Stimulated activated naive CD8-positive, alpha-beta T cell treated with anti-CD3 and anti-CD28 coated beads, Interleukin-15, Interleukin-2, amounts not matched to agents 100 ng/mL and 50 ng/mL, for 24 hours (primary cell): ENCODE measurements at regions not wholly inside any gene's neighbourhood (a gene's known extent, or its start where the extent isn't known, plus 50 kb on each side); places are given as distances from the start of the nearest gene placed in this dataset.

Source experiments
- H3K27ac Mint-ChIP-seq: one replicate; pipeline ENCODE4 v1.8.0; 2021; ENCODE audit warnings: mild to moderate bottlenecking, mixed read lengths
- H3K27me3 Mint-ChIP-seq: one replicate; pipeline ENCODE4 v1.8.0; 2021; ENCODE audit warnings: mixed read lengths
- H3K36me3 Mint-ChIP-seq: one replicate; pipeline ENCODE4 v1.8.0; 2021; ENCODE audit warnings: low read depth, mixed read lengths
- H3K4me1 Mint-ChIP-seq: one replicate; pipeline ENCODE4 v1.8.0; 2021; ENCODE audit warnings: low read depth, mixed read lengths
- H3K4me3 Mint-ChIP-seq: one replicate; pipeline ENCODE4 v1.8.0; 2021; ENCODE audit warnings: mild to moderate bottlenecking, mixed read lengths
- H3K9me3 Mint-ChIP-seq: one replicate; pipeline ENCODE4 v1.8.0; 2021; ENCODE audit warnings: mixed read lengths

DNA sequence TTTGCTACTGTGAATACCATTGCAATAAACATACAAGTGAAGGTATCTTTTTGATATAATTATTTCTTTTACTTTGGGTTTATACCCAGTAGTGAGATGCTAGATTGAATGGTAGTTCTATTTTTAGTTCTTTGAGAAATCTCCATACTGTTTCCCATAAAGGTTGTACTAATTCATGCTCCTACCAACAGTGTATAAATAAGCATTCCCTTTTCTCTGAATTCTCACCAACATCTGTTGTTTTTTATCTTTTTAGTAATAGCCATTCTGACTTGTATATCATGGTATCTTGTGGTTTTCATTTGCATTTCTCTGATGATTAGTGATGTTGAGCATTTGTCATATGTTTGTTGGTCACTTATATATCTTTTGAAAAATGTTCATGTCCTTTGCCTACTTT is 183.6 kb upstream of the LRFN2 start:
- H3K27ac Mint-ChIP-seq: no peak overlapping the region
- peaks cover 14% of the 10 kb centered on the region for H3K27me3 Mint-ChIP-seq

DNA sequence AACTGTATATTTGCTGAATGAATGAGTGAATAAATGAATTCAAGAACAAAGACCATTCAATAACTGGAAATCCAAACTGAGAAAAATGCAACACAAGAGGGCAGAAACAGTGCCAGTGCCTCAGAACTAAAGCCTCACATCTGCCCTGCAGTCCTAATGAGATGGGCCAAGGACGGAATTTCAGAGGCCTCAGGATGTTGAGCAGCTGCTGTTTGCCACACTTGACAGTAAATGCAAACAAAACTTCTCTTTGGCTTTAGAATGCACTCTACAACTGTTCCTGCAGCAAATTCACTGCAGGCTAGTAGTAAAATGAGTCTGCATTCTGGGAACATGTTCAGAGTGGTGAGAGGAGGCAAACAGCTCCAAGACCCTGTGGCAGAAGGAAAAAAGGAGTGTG is 177.6 kb upstream of the LRFN2 start:
- H3K27ac Mint-ChIP-seq: no peak overlapping the region
- no peak overlapping the region for H3K4me3 Mint-ChIP-seq
- no peaks in the 10 kb centered on the region for H3K4me1 Mint-ChIP-seq
- peaks cover 8% of the 10 kb centered on the region for H3K27me3 Mint-ChIP-seq
- H3K9me3 Mint-ChIP-seq: no peaks in the 10 kb centered on the region
- H3K36me3 Mint-ChIP-seq: no peaks in the 10 kb centered on the region

More for the DNA sequence above, 183.6 kb upstream of the LRFN2 start:
- no peaks in the 10 kb centered on the region for H3K36me3 Mint-ChIP-seq
- H3K4me3 Mint-ChIP-seq: no peak overlapping the region
- H3K9me3 Mint-ChIP-seq: peaks cover 3% of the 10 kb centered on the region
- H3K4me1 Mint-ChIP-seq: no peaks in the 10 kb centered on the region

DNA sequence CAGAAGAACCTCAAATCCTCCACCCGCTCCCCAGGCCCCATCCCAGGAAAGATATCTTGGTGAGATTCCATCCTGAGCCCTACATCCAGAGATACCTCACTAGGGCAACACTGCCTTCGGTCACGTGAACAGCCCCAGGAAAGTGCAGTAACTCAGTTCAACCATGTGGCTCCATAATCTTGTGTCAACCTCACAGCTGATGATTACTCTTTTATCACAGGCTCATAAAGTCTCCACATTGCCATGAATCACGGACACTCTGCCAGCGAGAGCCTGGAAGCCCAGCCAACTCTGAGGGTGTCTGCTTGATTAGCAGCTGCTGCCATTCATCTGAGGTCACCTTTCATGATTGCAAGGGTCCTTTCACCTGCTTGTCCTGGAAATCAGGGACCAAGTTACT is 175.8 kb upstream of the LRFN2 start:
- H3K4me1 Mint-ChIP-seq: no peaks in the 10 kb centered on the region
- no peak overlapping the region for H3K27ac Mint-ChIP-seq
- H3K9me3 Mint-ChIP-seq: no peaks in the 10 kb centered on the region
- no peak overlapping the region for H3K4me3 Mint-ChIP-seq
- no peaks in the 10 kb centered on the region for H3K36me3 Mint-ChIP-seq
- H3K27me3 Mint-ChIP-seq: peaks cover 7% of the 10 kb centered on the region

DNA sequence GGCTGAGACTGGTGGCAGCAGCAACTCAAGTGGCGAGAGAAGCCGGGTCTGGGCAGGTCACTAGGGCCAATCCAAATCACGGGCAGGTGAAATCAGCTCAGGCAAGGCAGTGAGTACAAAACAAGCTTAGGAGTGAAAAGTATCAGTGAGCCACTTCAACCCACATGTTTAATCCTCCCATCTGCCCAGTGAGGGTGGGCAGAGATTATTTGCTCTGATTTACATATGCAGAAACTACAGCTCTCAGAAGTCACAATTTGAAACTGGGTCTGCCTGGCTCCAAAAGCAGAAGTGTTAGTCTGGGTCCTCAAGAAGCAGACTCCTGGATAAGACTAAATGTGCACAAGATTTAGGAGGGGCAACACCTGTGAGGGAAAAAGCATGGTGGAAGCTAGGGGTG is 173.7 kb upstream of the LRFN2 start:
- Mint-ChIP-seq H3K27ac (no peak overlapping the region), H3K36me3 (no peaks in the 10 kb centered on the region), H3K27me3 (peaks cover 24% of the 10 kb centered on the region), H3K4me3 (no peak overlapping the region), H3K4me1 (no peaks in the 10 kb centered on the region), H3K9me3 (no peaks in the 10 kb centered on the region)

DNA sequence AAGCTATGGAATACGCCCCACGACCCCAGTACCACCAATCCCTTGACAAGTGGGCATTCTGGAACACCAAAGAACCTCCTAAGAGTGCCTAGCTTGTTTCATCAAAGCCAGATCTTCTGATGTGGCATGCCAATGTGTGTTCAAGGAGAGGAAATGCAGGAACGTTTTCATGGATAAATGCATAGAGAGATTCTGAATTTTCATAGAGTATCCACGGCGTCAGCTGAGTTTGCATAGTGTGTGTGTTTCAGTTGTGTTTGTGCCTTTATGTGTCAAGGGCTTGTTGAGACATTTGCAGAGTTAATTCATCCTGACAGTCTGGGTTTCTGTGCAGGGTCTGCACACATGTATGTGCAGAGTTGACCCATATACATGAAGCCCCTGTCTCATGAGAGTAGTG is 172.7 kb upstream of the LRFN2 start:
- Mint-ChIP-seq H3K9me3 (no peaks in the 10 kb centered on the region), H3K4me3 (no peak overlapping the region)

DNA sequence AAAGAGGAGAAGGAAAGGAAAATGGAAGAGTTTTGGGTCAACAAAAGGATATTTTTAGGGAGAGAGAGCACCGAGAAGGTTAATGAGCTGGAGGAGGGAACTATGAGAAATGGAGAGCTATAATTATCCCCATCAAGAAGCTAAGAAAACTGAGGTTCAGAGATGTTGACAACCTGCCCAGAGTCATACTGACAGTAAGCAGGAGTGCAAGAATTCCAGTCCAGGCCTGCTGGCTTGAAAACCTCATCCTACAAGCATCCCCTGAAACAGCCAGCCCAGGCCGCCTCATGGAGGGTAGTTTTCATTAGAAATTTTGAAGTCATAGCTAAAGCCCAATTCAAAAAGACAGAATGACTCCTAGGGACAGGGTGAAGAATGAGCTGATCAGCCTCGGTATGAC is 172.1 kb upstream of the LRFN2 start:
- no peak overlapping the region for H3K4me3 Mint-ChIP-seq
- peaks cover 4% of the 10 kb centered on the region for H3K4me1 Mint-ChIP-seq
- no peaks in the 10 kb centered on the region for H3K9me3 Mint-ChIP-seq
- H3K27me3 Mint-ChIP-seq: peaks cover 35% of the 10 kb centered on the region
- no peaks in the 10 kb centered on the region for H3K36me3 Mint-ChIP-seq
- no peak overlapping the region for H3K27ac Mint-ChIP-seq

More for the DNA sequence above, 172.7 kb upstream of the LRFN2 start:
- Mint-ChIP-seq H3K27me3 (peaks cover 30% of the 10 kb centered on the region), H3K4me1 (peaks cover 4% of the 10 kb centered on the region), H3K36me3 (no peaks in the 10 kb centered on the region), H3K27ac (no peak overlapping the region)

DNA sequence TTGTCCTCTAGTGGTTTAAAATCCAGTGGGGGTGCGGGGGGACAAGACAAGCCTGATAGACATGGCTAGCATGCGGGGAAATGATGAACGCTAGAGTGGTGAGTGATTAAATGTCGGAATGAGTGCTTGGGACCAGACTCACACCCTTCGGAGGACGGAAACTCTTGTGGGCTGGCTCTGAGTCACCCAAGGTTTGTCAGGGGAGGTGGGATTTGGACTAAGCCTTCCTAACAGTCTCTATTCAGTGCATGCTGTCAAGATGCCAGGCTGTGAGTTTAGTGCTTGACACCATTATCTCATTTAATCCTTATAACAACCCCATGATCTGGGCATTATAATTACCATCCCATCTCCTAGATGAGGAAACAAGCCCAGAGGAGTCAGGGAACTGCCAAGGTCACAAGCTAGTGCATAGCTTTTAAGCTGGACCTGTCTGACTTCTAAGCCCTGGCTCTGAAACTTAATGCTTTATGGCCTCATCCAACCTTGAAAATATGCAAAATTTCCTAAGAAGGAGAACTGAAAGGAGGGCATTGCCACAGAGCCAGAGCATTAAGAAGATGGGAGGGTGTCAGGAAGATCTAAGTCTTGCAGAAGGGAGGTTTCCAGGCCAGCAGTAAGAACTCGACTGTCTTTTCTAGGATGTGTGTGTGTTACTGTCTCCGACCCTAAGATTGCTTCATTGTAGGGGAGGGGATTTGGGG is 168.7 kb upstream of the LRFN2 start:
- Mint-ChIP-seq H3K4me1 (peaks cover 4% of the 10 kb centered on the region), H3K4me3 (no peak overlapping the region), H3K27ac (no peak overlapping the region), H3K9me3 (no peaks in the 10 kb centered on the region), H3K36me3 (no peaks in the 10 kb centered on the region), H3K27me3 (peaks cover 48% of the 10 kb centered on the region)

DNA sequence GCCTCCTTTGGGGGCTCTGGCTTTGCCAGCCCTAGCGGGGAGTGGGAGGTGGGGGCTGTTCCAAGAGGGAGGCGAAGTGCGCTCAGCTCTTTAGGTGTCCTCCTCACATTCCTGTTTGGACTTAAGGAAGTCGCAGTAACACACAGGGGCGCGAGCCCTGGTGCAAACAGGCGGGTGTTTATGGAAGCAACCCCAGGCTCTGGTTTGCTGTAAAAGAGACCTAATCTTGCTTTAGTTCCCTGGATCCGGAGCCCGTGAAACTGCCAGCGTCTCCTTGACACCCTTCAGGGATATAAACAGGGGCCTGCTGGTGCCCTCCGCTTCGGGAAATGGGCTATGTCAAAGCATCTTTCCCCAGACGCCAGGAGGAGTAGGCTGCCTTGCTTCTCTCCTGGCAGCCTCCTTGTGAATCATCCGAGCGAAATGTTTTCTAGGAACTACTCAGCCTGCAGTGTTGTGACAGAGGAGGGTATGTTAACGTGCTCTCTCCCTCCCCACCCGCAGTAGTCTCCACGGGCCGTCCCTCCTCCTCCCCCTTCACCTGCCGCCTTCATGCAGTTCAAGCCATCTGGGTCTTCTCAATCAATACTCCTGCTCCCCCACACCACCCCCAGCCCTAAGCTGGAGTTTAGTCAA is 168.0 kb upstream of the LRFN2 start:
- Mint-ChIP-seq H3K36me3 (no peaks in the 10 kb centered on the region), H3K9me3 (no peaks in the 10 kb centered on the region), H3K4me1 (peaks cover 4% of the 10 kb centered on the region), H3K27ac (no peak overlapping the region), H3K27me3 (peaks cover 48% of the 10 kb centered on the region), H3K4me3 (no peak overlapping the region)

DNA sequence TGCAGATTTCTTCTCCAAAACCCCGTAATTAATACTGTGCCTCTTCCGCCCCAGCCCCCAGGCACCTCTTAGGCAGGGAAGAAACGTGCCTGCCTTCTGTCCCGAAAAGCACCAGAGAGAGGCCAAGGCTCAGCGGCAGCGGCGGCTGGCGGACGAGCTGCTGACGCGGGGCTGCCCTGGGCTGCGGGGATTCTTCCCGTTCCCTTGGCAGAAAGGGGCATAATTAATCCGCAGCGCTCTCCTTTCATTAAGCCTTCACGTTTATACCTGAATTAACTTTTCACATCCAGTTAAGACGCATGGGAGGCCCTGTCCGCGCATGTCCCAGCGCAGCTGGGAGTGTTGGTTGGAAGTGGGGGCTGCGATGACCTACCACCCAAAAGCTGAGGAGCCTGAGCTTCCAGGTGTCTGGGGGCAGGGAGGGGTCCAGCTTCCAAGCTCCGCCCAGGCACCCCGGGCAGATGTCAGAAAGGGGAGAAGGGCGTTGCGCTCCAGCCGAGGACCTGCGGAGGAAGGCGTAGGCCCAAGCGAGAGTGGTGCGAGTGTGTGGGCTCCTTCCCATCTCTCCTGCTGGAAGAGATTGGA is 167.4 kb upstream of the LRFN2 start:
- Mint-ChIP-seq H3K9me3 (no peaks in the 10 kb centered on the region), H3K4me1 (peaks cover 4% of the 10 kb centered on the region), H3K27ac (no peak overlapping the region), H3K27me3 (peaks cover 52% of the 10 kb centered on the region), H3K36me3 (no peaks in the 10 kb centered on the region), H3K4me3 (no peak overlapping the region)

DNA sequence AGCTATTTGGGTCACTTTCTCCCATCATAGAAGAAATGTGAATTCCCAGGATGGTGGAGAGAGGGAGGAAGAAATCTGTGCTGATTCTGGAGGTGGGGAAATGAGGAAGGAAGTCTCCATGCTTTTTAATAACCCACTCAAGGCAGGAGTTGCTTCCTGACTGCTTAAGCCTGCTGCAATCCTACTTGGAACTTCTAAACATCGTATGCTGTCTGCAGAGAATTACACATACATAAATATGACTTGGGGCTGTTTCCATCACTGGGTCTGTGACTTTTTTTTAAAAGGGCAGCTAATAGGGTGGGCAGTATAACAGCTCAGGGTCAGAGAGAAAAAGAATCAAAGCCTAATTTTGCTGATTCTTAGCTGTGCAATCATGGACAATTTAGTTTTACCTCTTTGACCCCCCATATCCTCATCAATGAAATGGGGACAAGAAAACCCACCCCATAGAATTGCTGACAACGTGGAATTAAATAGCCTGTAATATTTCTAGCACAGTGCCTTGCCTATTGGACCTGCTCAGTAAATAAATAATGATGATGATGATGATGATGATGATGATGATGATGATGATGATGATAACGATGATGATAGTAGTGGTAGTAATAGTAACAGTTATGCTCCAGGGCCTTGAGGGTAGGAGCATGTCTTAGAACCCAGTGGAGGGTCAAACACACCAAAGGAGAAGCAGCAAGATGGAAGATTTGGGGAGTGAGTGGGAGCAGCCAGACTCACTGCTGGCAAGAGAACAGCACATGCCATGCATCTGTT is 166.7 kb upstream of the LRFN2 start:
- Mint-ChIP-seq H3K4me1 (peaks cover 4% of the 10 kb centered on the region), H3K27ac (no peak overlapping the region), H3K36me3 (no peaks in the 10 kb centered on the region), H3K4me3 (no peak overlapping the region), H3K9me3 (no peaks in the 10 kb centered on the region), H3K27me3 (peaks cover 50% of the 10 kb centered on the region)

DNA sequence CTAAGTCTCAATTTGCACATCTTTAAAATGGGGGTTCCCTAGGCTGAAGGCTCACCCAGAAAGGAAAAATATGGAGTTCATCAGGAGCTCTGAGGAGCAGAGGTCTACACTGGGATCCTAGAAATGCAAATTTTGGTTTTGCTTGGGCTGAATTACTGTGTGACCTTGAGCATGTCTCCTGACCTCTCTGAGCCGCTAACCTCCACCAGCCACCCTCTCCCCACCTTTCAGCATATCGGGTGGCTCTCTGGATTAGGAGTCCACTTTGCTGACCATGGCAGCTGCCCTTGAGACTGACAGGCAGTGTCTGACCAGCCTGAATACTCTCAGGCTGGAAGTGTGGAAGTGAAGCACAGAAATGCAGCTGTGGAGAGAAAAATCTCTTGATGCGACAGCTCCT is 165.9 kb upstream of the LRFN2 start:
- H3K27me3 Mint-ChIP-seq: peaks cover 53% of the 10 kb centered on the region
- no peaks in the 10 kb centered on the region for H3K36me3 Mint-ChIP-seq
- H3K4me1 Mint-ChIP-seq: peaks cover 4% of the 10 kb centered on the region
- H3K4me3 Mint-ChIP-seq: no peak overlapping the region
- no peaks in the 10 kb centered on the region for H3K9me3 Mint-ChIP-seq
- H3K27ac Mint-ChIP-seq: no peak overlapping the region

DNA sequence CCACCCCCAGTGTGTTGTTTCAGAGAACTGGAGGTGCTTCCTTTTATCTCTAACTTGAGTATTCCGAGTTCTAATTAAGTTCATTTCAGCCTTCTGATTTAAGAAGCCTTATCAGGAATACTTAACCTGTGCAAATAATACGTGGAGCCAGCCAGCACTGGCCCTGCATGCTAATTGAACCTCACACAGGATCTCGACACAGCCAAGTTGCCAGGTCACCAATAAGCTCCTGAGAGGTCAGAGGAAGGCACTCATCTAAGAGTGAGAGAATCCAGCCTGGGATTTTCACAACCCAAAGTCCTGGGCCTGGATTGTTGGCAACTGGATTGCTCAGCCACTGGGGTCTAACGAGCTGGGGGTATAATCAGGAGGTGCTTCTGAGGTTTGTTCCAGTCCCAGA is 157.7 kb upstream of the LRFN2 start:
- H3K36me3 Mint-ChIP-seq: no peaks in the 10 kb centered on the region
- no peak overlapping the region for H3K27ac Mint-ChIP-seq
- no peak overlapping the region for H3K4me3 Mint-ChIP-seq
- no peaks in the 10 kb centered on the region for H3K4me1 Mint-ChIP-seq
- no peaks in the 10 kb centered on the region for H3K9me3 Mint-ChIP-seq
- H3K27me3 Mint-ChIP-seq: peaks cover 16% of the 10 kb centered on the region

DNA sequence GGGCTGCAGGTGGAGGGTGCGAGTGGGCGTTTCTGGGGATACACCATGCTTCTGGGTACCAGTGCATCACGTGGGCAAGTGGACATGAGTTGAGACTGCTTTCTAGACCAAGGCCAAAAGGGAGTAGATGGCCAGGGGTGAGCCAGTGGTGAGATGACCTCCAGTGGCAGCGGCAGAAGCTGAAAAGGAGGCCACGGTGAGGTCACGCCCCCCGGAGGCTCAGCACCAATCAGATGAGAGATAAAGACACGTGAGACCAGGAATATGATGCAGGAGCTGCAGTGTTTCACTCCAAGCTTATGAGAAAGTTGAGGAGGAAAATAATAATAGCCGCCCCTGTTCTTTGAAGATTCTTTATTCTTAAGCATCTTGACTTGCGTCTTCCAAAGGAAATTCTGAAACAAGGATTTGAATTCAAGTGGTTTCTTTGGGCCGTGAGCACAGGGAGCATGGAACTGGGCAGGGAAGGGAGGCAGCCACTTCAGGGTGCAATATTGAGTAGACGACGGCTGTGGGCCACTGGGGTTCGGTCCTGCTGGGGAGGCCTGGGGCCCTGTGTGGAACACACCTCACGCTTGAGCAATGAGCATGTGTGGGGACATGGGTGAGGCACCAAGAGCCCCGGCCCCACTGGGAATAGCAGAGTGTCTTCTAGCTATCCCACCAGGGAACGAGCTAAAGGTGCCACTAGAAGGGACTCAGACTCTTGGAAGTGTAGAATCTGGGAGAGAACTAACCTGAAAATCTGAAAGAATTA is 156.7 kb upstream of the LRFN2 start:
- H3K27ac Mint-ChIP-seq: no peak overlapping the region
- H3K9me3 Mint-ChIP-seq: no peaks in the 10 kb centered on the region
- H3K4me1 Mint-ChIP-seq: no peaks in the 10 kb centered on the region
- peaks cover 13% of the 10 kb centered on the region for H3K27me3 Mint-ChIP-seq
- no peaks in the 10 kb centered on the region for H3K36me3 Mint-ChIP-seq
- no peak overlapping the region for H3K4me3 Mint-ChIP-seq

DNA sequence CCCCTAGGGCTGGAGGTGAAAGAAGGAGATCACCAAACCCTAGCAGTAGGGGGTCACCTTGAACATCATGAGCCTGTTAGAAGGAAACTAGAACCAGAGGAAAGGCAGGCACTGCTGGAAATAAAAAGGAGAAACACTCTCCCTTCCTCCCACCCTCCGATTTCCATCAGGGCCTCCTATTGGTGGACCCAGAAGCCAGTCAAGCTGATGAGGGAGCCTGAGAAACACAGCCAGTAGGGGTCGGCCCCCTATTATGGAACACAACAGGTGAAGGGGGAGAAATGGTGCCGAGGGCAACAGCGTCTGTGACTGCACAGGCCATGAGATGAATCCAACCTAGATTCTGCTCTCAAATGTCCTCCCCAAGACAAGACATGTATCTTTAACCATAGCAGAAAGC is 156.1 kb upstream of the LRFN2 start:
- H3K4me1 Mint-ChIP-seq: no peaks in the 10 kb centered on the region
- H3K9me3 Mint-ChIP-seq: no peaks in the 10 kb centered on the region
- H3K27me3 Mint-ChIP-seq: peaks cover 11% of the 10 kb centered on the region
- H3K27ac Mint-ChIP-seq: no peak overlapping the region
- H3K36me3 Mint-ChIP-seq: no peaks in the 10 kb centered on the region
- H3K4me3 Mint-ChIP-seq: no peak overlapping the region
